ENCODE measurements at regions not wholly inside any gene's neighbourhood (a gene's known extent, or its start where the extent isn't known, plus 50 kb on each side); places are given as distances from the start of the nearest gene placed in this dataset.
"Not testable (repeated sequence)": the region's sequence is repeated elsewhere in the genome, so short reads cannot be mapped to it uniquely, and the experiment has no call there.

GRCh38 chr7:113366122-113366521 is 247.8 kb upstream of the SMIM30 start:
- Histone ChIP-seq H3K9me3 (no peaks in the 10 kb centered on the region), H3K36me3 (no peaks in the 10 kb centered on the region), H3K27ac (no peak overlapping the region), H3K4me3 (no peak overlapping the region), H3K4me1 (no peaks in the 10 kb centered on the region), H3K27me3 (no peaks in the 10 kb centered on the region)
- intact Hi-C loops (cut with DNase I; ENCODE audit: low total_unique reads) = no loop called here
- in situ Hi-C loops (cut with MboI; ENCODE audit: low pct_ligation_motif_present in 1 of 4, low pct_unique_long_range_greater_than_20kb in 1 of 4, low sequenced_read_pairs in 3 of 4) = no loop called here
- TF ChIP-seq CTCF (IDR thresholded peaks at IDR 0.05) (no peak), POLR2AphosphoS5 (IDR thresholded peaks at IDR 0.05) (no peak)
- DNase-seq = no peak
- WGBS, 2 donors (ENCODE audit: low coverage in 1 of 2) = 8% methylated on average over 1 of the region's 1 CpG; no CpG with 5 or more reads in 1 of the 2 donors

- intact Hi-C loops (cut with DNase I; ENCODE audit: low total_unique reads) = no loop called here
- no peak overlapping the region for H3K27ac ChIP-seq
- no peak for DNase-seq
- H3K4me1 ChIP-seq = no peaks in the 10 kb centered on the region
- TF ChIP-seq POLR2AphosphoS5 (IDR thresholded peaks at IDR 0.05) (no peak), POLR2A (IDR thresholded peaks at IDR 0.05) (no peak), CTCF (IDR thresholded peaks at IDR 0.05) (no peak), EP300 (IDR thresholded peaks at IDR 0.05; ENCODE audit: low read depth) (no peak)
- WGBS, 2 donors (ENCODE audit: low coverage in 1 of 2) = 72 to 84% methylated on average over 4 of the region's 4 CpGs
- in situ Hi-C loops (cut with MboI; ENCODE audit: low pct_ligation_motif_present in 1 of 4, low pct_unique_long_range_greater_than_20kb in 1 of 4, low sequenced_read_pairs in 3 of 4) = no loop called here
- no peaks in the 10 kb centered on the region for H3K9me3 ChIP-seq
- H3K36me3 ChIP-seq = no peaks in the 10 kb centered on the region
- H3K27me3 ChIP-seq = no peaks in the 10 kb centered on the region
- H3K4me3 ChIP-seq = no peak overlapping the region
Measured at GRCh38 chr7:113349339-113349738, 231.0 kb upstream of the SMIM30 start.

GRCh38 chr7:113339661-113340060 is 221.3 kb upstream of the SMIM30 start:
- intact Hi-C loops (cut with DNase I; ENCODE audit: low total_unique reads) = no loop called here
- Histone ChIP-seq H3K27ac (no peak overlapping the region), H3K4me3 (no peak overlapping the region), H3K27me3 (no peaks in the 10 kb centered on the region), H3K4me1 (no peaks in the 10 kb centered on the region), H3K9me3 (no peaks in the 10 kb centered on the region), H3K36me3 (no peaks in the 10 kb centered on the region)
- WGBS, 2 donors (ENCODE audit: low coverage in 1 of 2) = 80 to 89% methylated on average over 1 of the region's 1 CpG
- in situ Hi-C loops (cut with MboI; ENCODE audit: low pct_ligation_motif_present in 1 of 4, low pct_unique_long_range_greater_than_20kb in 1 of 4, low sequenced_read_pairs in 3 of 4) = no loop called here
- no peak for DNase-seq
- no peak for TF ChIP-seq POLR2A (IDR thresholded peaks at IDR 0.05)

- DNase-seq = no peak
- no peak overlapping the region for H3K27ac ChIP-seq
- in situ Hi-C loops (cut with MboI; ENCODE audit: low pct_ligation_motif_present in 1 of 4, low pct_unique_long_range_greater_than_20kb in 1 of 4, low sequenced_read_pairs in 3 of 4) = no loop called here
- no peak overlapping the region for H3K4me3 ChIP-seq
- 84 to 85% methylated on average over 3 to 4 of the region's 4 CpGs for WGBS, 2 donors (ENCODE audit: low coverage in 1 of 2)
- H3K4me1 ChIP-seq = no peaks in the 10 kb centered on the region
- TF ChIP-seq POLR2AphosphoS5 (IDR thresholded peaks at IDR 0.05) = no peak
- TF ChIP-seq CTCF (IDR thresholded peaks at IDR 0.05) = no peak
- no peak for TF ChIP-seq POLR2A (IDR thresholded peaks at IDR 0.05)
- no peak for TF ChIP-seq EP300 (IDR thresholded peaks at IDR 0.05; ENCODE audit: low read depth)
- no peaks in the 10 kb centered on the region for H3K36me3 ChIP-seq
- intact Hi-C loops (cut with DNase I; ENCODE audit: low total_unique reads) = no loop called here
- H3K27me3 ChIP-seq = no peaks in the 10 kb centered on the region
- no peaks in the 10 kb centered on the region for H3K9me3 ChIP-seq
Measured at GRCh38 chr7:113338071-113338696, 219.8 kb upstream of the SMIM30 start.

- intact Hi-C loops (cut with DNase I; ENCODE audit: low total_unique reads); H3K4me1 ChIP-seq; H3K4me3 ChIP-seq; H3K27ac ChIP-seq; DNase-seq; in situ Hi-C loops (cut with MboI; ENCODE audit: low pct_ligation_motif_present in 1 of 4, low pct_unique_long_range_greater_than_20kb in 1 of 4, low sequenced_read_pairs in 3 of 4); H3K27me3 ChIP-seq; H3K36me3 ChIP-seq; H3K9me3 ChIP-seq: not testable (repeated sequence)
- 91 to 100% methylated on average over 1 of the region's 1 CpG for WGBS, 2 donors (ENCODE audit: low coverage in 1 of 2)
Measured at GRCh38 chr7:113336838-113337237, 218.5 kb upstream of the SMIM30 start.

All from transverse colon (tissue), 4 donors.